Bronchial epithelial cell (primary cell): ENCODE measurements at regions not wholly inside any gene's neighbourhood (a gene's known extent, or its start where the extent isn't known, plus 50 kb on each side); places are given as distances from the start of the nearest gene placed in this dataset.

Source experiments
- DNase-seq: peaks from one replicate; pipeline ENCODE4 v3.0.0-alpha.2; 2010; ENCODE audit warnings: low read depth
- FAIRE-seq: peaks from 2 replicates; lab custom pipeline; 2011; peaks lifted over from hg19 to GRCh38; lab: Jason Lieb, UNC
- H3K27me3 ChIP-seq: 2 replicates; pipeline ENCODE4 v1.5.1; 2011; ENCODE audit warnings: low read length; ENCODE audit not compliant: control insufficient read depth, insufficient read depth
- H3K36me3 ChIP-seq: 2 replicates; pipeline ENCODE4 v1.5.1; 2011; ENCODE audit warnings: low read length; ENCODE audit not compliant: control insufficient read depth, insufficient read depth
- H3K4me3 ChIP-seq: 2 replicates; pipeline ENCODE4 v1.5.1; 2011; ENCODE audit warnings: mild to moderate bottlenecking, low read depth, low read length, control low read depth
- TF ChIP-seq, protein P1 (sequence below): IDR thresholded peaks from 2 replicates; pipeline ENCODE4 v1.5.1; 2011; ENCODE audit warnings: mild to moderate bottlenecking, moderate library complexity, low read length, control low read depth, inconsistent platforms; ENCODE audit not compliant: insufficient read depth, severe bottlenecking

DNA sequence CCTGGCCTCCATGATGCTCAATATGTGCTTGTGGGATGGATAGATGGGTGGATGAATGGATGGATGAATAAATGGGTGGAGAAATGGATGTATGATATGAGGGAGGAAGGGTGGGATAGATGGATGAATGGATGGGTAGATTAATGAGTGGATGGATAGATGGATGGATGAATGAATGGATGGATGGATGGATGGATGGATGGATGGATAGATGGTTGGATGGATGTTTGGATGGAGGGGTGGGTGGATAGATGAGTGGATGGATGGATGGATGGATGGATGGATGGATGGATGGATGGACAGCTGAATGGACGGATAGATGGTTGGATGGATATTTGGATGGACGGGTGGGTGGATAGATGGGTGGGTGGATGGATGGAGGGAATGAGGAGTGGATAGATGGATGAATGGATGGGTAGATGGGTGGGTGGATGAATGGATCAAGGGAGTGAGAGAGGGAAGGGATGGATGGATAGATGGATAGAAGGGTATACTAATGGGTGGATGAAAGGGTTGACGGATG lies 139.4 kb downstream of the CEBPB start:
- no peak overlapping the region for H3K4me3 ChIP-seq
- H3K36me3 ChIP-seq: no peaks in the 10 kb centered on the region
- FAIRE-seq (no peak), DNase-seq (no peak)
- no peaks in the 10 kb centered on the region for H3K27me3 ChIP-seq
- TF ChIP-seq, protein P1, sequence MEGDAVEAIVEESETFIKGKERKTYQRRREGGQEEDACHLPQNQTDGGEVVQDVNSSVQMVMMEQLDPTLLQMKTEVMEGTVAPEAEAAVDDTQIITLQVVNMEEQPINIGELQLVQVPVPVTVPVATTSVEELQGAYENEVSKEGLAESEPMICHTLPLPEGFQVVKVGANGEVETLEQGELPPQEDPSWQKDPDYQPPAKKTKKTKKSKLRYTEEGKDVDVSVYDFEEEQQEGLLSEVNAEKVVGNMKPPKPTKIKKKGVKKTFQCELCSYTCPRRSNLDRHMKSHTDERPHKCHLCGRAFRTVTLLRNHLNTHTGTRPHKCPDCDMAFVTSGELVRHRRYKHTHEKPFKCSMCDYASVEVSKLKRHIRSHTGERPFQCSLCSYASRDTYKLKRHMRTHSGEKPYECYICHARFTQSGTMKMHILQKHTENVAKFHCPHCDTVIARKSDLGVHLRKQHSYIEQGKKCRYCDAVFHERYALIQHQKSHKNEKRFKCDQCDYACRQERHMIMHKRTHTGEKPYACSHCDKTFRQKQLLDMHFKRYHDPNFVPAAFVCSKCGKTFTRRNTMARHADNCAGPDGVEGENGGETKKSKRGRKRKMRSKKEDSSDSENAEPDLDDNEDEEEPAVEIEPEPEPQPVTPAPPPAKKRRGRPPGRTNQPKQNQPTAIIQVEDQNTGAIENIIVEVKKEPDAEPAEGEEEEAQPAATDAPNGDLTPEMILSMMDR: no peak

DNA sequence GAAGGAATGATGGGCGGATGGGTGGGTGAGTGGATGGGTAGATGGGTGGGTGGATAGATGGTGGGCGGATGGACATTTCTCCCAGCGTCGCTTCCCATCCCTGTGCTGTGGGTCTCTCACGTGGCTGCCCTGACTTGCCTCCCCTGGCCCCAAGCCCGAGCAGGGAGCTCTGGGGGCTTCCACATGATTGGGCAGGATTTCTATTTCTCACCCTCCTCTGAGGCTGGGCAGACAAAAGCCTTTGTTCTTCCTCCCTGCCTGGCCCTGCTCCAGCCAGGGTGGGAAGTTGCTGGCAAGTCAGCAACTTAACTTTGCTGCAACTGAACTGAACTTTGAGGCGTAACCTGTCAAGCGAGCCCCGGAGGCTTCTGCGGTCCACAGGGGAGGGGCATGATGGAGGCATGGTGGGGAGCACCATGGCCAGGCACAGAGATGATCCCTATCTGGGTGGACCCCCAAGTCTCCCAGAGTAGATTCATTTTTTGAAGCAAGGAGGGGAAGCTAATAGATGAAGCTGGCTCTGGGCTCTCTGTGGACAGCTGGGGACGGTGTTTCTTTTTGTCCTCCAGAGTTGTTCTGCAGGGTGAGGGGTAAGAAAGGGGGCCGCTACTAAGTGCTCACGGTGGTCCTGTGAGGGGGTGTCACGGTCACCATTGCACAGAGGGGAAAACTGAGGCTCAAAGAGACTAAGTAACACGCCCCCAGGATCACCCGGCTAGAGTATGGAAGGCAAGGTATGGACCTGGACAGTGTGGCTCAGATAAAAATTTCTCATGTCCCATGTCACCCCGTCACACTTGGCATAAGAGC lies 140.1 kb downstream of the CEBPB start:
- Histone ChIP-seq H3K4me3 (no peak overlapping the region), H3K27me3 (no peaks in the 10 kb centered on the region), H3K36me3 (no peaks in the 10 kb centered on the region)
- TF ChIP-seq, protein P1: no peak
- FAIRE-seq (no peak), DNase-seq (peak; percentile 31)

DNA sequence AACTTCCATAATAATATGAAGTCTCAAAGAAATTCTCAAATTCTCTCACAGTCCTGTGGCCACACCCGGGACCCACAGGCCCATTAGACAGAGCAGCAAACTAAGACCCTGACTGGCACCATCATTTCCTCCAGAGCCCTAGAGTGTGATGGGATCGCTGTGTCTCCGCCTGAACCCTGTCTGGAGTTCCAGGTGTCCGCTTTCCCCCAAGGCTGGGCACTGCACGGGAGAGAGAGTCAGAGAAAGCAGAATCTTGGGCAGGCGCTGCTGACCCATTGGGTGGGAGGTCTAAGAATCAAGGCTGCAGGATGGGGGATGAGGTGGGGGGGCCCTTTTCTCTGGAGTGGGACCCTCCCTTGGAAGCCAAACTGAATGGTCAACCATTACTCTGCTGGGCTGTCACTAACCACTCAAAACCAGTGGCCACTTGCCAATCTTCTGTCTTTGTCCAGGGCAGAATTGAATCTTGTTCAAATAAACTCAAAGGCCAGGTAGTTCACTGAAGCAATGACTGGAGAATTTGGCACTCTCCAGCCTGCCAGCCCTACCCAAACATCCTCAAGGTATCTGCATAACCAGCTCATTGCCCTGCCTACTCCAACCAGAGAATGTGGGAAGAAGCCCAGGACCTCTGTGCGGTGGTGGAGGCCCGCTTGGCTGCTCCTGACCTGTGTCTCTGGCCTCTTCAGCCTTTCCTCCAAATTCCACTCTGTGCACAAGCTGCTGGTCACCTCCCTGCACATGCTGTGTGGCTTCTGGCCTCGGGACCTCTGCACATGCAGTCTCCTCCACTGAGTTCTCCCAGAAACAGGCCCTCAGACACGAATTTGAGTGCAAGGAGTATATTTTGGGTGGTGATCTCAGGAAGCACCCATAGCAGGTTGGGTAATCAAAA lies 141.1 kb downstream of the CEBPB start:
- no peaks in the 10 kb centered on the region for H3K27me3 ChIP-seq
- no peaks in the 10 kb centered on the region for H3K36me3 ChIP-seq
- no peak for FAIRE-seq
- TF ChIP-seq, protein P1: no peak
- peak; percentile 35 for DNase-seq
- H3K4me3 ChIP-seq: no peak overlapping the region

DNA sequence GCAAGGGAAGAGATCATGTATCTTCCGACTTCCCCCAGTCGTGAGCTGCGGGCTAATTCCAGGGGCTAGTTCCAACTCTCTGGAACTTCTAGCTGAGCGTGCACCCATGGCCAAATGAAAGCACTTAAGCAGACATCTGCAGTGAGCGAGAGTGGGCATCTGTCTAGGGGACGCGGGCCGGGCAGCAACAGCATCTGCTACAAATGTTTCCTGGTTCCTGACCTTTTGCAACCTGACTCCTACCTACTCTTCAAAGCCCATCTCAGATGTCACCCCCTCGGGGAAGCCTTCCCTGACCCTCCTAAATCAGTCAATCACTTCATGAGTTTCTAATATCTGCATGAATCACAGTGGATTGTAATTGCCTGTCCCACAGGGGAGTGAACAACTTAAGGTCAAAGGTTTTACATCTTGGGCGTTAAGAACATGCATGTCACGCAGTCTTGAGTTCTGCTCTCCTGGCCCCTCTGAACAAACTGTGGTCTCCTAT lies 141.9 kb downstream of the CEBPB start:
- Histone ChIP-seq H3K36me3 (no peaks in the 10 kb centered on the region), H3K27me3 (no peaks in the 10 kb centered on the region), H3K4me3 (no peak overlapping the region)
- DNase-seq (no peak), FAIRE-seq (no peak)
- TF ChIP-seq, protein P1: no peak

GRCh38 chr20:50333131-50333670 lies 142.6 kb downstream of the CEBPB start:
- DNase-seq (no peak), FAIRE-seq (no peak)
- Histone ChIP-seq H3K36me3 (no peaks in the 10 kb centered on the region), H3K4me3 (no peak overlapping the region), H3K27me3 (no peaks in the 10 kb centered on the region)
- TF ChIP-seq, protein P1: no peak
